ENCODE measurements at regions not wholly inside any gene's neighbourhood (a gene's known extent, or its start where the extent isn't known, plus 50 kb on each side); places are given as distances from the start of the nearest gene placed in this dataset.
"Not testable (repeated sequence)": the region's sequence is repeated elsewhere in the genome, so short reads cannot be mapped to it uniquely, and the experiment has no call there.

DNA sequence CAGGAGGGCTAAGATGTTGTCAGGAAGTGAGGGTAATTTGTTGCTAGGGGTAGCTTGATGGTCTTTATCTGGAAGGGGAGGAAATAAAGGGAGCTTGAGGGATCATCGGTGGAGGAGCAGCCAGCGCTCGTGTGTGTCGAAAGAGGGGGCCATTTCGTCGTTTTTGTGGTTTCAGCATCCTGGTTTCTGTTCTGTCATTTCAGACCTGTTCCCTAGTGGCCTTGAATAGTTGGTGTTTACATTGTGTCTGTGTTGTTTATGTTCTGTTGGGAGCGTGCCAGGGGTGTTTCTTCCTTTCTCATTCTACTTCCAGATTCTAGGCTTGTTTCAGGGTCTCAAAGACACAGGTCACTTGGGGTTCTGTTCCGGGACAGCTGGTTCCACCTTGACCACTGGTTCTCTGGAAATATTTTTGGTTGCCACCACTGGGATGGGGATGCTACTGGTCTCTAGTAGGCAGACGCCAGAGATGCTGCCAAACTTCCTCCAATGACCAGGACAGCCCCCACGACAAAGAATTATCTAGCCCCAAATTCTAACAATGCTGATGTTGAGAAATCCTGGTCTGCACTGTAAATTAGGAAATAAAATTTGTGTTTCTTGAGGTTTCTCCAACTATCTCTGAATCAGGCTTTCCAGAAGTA lies 113.9 kb upstream of the NAA20 start:
- DNase-seq, result no peak

DNA sequence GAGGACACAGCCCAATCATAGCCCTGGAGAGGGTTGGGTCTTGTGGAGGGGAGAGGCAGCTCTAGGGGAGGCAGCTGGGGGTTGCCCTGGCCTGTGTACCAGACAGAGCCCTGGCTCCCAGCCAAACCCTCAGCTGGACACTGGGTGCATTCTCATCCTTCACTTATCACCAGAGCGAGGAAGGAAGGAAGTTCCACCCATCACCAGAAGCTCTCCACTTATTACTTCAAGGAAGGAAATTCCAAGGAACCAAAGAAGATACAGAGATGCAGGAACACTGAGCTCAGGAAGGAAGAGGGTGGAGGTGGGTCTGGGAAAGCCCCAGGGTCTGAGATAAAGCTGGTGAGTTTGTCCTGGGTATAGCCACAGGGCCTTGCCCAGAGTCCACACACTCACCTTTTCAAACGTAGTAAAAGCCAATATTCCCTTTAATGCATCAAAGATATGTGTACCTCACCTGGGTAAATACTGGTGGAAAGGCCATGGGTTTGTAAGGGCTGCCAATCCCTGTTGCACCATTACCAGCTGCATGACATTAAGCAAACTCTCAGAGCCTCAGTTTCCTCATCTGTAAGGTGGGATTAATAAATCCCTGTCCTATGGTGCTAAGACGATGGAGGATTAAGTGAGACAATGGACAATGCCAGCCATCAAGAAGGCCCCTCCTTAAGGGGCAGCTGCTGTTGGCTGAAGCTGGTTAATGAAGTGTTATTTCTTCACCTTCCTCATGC lies 109.7 kb upstream of the NAA20 start:
- no peak for DNase-seq

- DNase-seq, result no peak
Measured at GRCh38 chr20:19908576-19908975, 108.6 kb upstream of the NAA20 start.

DNA sequence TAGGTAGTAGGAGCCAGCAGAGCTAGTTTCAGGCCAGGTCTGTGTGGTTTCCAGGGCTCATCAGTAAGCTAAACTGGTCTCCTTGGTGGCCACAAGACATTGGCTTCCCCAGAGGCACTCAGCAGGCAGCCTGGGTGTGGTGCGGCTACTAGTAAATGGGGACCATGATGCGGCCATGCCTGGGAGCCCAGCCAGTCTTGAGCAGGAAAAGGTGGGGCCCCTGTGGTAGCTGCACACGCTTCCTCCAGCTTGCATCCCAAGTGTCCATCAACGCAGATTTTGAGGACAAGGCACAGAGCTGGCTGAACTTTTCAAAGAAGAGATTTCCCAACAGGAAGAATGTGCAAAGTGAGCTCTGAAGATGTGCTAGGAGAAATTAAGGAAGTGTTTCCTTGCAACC lies 107.4 kb upstream of the NAA20 start:
- DNase-seq, result no peak

GRCh38 chr20:19911810-19912382 lies 105.3 kb upstream of the NAA20 start:
- no peak for DNase-seq

DNA sequence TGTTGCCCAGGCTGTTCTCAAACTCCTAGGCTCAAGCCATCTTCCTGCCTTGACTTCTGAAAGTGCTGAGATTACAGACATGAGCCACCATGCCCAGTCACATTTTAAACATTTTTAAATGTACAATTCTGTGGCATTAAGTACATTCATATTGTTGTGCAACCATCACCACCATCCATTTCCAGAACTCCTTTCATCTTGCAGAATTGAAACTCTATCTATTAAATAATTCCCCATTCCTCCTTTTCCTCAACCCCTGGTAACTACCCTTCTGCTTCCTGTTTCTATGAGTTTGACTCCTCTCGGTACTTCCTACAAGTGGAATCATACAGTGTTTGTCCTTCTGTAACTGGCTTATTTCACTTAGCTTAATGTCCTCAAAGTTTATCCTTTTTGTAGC lies 103.8 kb upstream of the NAA20 start:
- no peak for DNase-seq

DNA sequence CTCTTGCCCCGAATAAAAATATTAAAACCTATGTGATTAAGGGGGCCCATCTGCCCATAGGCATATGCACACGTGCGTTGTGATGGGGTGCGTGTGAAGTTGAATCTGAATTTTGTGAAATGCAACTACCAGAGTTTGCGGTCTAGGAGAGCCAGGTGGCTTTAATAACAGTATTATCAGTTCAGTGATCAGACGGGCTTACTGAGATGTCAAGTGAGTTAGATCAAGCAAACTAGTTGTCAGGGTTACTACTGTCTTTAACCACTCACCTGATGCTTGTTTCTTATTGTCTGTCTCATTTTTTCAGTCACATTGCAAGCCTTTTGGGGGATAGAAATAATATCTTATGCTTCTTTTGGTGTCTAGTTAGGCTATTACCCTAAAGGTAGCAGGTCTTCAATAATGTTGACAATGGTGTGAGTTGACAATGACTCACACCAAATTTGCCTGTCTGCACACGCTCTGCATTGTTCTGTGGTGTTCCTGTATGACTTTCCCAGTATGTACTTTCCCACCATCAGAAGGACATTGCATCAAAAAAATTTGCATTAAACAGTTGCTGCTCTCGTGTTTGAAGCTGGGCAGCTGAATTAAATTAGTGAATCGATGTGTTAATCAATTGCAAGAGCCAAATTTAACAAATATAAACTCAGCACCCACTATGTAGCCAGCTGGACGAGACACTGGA lies 103.1 kb upstream of the NAA20 start:
- no peak for DNase-seq

DNA sequence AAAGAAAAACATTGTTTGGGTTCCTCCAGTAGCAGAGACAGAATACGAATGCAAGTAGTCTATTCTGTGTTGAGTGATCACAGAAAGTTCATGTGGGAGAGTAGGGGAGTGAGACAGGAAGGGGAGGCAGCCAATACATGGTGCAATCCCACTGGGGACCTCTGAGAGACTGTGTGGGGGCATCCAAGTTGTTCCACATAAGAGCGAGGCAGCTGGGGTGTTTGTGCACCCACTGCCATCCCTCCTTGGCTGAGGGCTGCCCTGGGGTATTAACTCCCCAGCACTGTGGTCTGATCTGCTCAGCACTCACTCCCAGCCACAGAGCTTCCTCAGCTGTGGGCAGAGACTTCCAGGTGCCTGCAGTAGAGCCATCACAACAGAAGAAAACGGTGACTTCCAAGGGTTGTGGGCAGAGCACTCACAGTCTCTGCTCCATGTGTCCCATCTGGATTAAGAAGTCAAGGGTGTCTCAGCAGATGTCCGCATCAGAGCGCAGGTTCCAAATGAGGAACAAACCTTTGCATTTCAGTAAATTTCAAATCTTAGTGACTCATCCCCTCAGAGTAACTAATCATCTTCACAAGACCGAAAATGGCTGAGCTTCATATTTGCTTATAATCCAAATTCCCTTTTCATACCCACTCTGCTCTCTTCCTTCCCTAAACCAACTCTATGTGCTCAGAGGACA lies 101.9 kb upstream of the NAA20 start:
- no peak for DNase-seq

DNA sequence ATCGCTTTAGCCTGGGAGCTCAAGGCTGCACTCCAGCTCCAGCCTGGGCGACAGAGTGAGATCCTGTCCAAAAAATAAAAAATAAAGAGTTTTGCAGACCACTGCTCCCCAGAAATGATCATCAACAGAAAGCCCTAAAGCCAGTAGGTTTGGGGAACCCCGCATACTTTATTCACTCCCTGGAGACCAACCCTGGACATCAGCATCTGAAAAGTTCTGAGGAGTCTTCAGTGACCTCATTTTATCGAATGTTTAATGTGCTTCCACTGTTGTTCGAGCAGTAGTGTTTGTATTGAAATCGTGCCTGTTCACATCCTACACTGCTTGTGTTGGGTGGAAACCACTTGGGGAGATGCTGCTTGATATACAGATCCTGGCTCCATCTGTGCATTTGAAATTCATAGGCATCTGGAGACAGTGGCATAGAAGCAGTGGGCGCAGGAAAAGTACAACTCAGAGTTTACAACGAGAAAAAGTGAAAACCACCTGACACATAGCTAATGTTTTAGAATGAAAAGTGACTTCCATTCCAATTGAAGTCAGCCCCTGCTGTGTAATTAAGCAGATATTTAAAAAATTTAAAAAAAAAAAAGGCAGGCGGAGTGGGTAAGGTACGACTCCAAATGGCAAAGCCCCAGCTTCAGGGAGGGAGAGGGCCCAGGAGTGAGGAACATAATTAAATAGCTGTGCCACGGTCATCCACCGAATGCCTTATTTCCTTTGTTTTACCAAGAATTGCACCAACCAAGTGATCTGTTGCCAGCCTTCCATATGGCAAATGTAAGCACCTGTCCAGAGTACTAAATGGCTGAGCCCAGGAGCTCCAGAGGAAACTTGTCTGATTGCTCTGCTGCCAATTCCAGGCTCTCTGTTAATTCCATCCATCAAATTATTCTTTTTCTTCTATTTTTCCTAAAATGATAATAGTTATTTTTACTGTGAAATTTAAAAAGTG lies 100.4 kb upstream of the NAA20 start:
- no peak for DNase-seq

DNA sequence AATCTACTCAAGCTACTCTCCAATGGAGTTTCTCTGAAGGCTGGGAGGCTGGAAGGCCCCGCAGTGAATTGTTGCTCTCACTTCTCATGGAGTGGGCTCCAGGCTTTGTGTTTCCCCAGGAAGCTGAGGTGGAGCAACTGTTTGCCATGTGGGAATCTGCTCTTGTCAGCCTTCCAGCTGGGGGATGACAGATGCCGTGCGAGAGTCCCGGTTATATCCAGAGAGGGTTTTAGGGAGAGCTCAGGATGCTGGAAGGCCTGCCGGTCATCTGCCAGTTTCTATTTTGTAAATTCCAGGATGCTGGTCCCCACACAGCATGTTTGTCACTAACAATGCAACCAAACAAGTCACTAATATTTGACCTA lies 98.2 kb upstream of the NAA20 start:
- DNase-seq, result no peak

DNA sequence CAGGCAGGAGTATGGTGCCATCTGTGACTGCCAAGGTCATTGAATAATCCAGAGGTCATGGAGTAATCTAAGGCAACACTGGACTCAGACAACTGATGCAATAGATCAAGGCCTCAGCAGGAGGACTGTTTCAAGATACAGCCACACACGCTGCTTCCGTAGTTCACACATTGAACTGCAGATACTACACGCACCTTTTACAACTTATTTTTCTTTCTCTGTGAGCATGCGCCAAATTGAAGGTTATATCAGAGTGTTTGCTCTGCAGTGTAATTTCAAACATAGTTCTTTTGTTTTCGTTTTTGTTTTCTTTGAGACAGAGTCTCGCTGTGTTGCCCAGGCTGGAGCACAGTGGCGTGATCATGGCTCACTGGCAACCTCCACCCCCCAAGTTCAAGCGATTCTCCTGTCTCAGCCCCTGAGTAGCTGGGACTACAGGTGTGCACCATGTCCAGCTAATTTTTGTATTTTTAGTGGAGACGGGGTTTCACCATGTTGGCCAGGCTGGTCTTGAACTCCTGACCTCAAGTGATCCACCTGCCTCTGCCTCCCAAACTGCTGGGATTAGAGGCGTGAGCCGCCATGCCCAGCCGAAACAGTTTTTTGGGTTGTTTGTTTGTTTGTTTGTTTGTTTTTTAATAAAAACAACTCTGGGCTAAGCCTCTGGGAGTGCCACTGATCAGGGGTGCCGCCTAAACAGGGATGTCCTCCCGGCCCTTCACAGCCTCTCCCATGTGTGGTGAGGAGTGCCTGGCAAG lies 96.6 kb upstream of the NAA20 start:
- DNase-seq, result no peak

DNA sequence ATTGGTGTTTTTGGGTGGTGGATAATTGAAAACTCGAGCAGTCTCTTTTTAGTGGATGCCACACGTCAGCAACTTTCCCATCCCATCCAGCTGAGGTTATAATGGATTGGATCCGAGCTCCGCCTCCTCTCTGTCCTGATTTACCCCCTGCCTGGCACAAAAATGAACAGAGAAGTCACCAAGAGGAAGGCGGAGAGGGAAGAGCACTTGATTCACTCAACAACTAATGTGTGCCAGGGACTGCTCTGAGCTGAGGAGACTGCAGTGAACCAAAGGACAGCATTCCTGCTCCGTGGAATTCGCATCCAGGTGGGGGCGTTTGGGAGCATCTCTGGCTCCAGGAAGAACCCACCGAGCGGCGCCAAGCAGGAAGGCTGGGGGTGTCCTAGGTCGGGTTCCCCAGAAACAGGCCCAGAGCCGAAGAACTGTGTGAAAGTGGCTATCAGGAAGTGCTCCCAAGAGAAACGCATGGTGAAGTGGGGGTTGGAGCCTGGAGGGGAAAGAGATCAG lies 95.8 kb upstream of the NAA20 start:
- DNase-seq, result no peak

DNA sequence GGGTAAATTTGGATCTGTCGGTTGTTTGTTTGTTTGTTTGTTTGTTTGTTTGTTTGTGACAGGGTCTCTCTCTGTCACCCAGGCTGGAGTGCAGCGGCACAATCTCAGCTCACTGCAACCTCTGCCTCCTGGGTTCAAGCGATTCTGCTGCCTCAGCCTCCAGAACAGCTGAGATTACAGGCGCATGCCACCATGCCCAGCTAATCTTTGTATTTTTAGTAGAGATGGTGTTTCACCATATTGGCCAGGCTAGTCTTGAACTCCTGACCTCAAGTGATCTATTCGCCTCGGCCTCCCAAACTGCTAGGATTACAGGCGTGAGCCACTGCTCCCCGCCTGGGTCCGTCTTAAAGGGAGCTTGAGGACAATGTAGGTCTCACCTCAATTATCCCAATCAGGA lies 95.3 kb upstream of the NAA20 start:
- DNase-seq, result not testable (repeated sequence)

DNA sequence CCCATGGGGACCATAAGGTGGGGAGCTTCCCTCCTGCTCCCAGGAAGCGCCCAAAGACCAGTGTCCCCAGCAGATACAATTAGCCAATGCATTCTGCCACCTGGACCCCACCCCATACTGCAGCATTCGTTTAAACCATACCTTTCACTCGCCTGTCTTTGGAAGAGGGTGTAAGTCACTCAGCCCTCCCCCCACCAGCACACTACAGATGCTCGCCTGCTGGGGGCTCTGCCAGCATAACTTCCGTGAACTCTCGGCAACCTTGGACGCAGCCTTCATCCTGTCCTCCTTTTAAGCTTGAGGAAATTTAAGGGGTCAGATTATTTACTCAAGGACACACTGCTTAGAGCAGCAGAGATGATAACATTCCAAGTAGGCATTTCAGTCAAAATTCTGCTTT lies 94.4 kb upstream of the NAA20 start:
- DNase-seq, result no peak

DNA sequence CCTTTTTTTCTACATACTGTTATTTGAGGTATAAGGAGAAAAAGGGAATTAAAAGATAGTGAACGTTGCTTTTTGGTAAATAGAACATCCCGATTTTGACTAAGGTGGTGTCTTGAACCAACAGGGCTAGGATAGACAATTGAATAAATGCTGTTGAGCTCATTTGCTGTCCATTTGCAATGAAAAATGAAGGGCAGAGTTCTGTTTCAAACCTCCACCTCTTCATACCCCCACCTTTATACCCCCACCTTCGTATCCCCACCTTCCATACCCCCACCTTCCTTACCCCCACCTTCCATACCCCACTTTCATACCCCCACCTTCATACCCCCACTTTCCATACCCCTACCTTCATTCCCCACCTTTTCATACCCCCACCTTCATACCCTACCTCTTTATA lies 93.4 kb upstream of the NAA20 start:
- DNase-seq, result no peak

DNA sequence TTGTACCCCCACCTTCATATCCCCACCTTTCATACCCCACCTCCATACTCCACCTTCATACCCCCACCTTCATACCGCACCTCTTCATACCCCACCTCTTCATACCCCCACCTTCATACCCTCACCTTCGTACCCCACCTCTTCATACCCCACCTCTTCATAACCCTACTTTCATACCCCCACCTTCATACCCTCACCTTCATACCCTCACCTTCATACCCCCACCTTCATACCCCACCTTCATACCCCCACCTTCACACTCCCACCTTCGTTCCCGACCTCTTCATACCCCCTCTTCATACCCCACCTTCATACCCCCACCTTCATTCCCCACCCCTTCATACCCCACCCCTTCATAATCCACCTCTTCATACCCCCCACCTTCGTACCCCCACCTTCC lies 92.9 kb upstream of the NAA20 start:
- no peak for DNase-seq

DNA sequence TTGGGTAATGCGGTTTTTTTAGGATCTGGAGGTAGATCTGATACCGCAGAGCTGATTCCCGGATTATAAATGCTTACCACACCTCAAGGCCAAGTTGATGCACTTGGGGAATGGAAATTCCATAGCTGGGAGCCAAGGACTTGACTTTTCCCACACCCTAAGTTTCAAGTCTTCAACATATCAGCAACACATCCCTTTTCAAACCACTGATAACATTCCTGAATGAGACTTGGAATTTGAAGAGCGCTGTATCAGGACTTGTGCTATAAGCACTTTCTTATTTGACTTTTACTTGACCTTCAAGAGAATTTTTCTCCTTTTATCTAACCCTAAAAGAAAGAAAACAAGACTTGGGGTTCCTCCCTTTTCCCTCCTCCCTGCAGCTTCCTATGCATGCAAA lies 90.6 kb upstream of the NAA20 start:
- DNase-seq, result no peak

DNA sequence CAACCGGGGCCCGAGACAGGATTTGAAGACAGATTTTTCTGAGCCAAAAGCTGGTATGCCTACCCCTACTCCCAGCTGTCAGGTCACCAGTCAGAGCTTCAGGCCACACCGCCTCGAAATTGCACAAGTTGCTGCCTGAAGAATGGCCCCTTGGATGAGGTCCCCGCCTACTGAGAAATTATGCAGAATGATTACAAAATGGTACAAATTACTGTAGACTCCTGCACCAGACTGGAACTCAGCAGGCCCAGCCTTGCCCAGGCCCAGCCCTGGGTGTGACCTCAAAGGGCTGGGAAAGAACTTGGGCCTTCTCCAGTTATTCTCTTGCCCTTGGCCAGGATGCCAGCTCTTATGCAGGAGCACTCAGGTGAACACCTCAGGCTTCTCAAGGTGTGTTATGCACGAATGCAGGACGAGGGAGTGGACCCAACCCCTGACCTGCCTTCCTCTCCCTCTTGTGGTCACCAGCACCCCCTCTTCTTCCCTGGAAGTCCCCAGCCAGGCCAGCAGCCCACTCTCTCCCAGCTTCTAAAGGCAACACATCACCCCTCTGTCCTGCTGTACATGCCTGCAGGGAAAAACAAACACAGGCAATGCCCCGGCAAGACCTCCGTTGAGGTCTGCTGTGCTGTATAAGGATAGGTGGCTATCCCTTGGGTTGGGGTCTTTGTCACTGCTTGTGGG lies 88.7 kb upstream of the NAA20 start:
- no peak for DNase-seq

- no peak for DNase-seq
Measured at GRCh38 chr20:19929012-19929360, 88.2 kb upstream of the NAA20 start.

GRCh38 chr20:19929481-19930145 lies 87.5 kb upstream of the NAA20 start:
- no peak for DNase-seq

Data from activated CD8-positive, alpha-beta memory T cell treated with anti-CD3 and anti-CD28 coated beads, Interleukin-2, amount 50 U/mL, for 48 hours (primary cell).